HG03354 (cell line): ENCODE measurements at regions not wholly inside any gene's neighbourhood (a gene's known extent, or its start where the extent isn't known, plus 50 kb on each side); places are given as distances from the start of the nearest gene placed in this dataset.
"Not testable (repeated sequence)": the region's sequence is repeated elsewhere in the genome, so short reads cannot be mapped to it uniquely, and the experiment has no call there.

ENCODE experiments used
- ATAC-seq: cut with Tn5 transposase; IDR thresholded peaks from one replicate; pipeline ENCODE4 v1.9.1; 2021; ENCODE audit warnings: mild to moderate bottlenecking; ENCODE audit not compliant: unreplicated experiment, poor library complexity, severe bottlenecking

DNA sequence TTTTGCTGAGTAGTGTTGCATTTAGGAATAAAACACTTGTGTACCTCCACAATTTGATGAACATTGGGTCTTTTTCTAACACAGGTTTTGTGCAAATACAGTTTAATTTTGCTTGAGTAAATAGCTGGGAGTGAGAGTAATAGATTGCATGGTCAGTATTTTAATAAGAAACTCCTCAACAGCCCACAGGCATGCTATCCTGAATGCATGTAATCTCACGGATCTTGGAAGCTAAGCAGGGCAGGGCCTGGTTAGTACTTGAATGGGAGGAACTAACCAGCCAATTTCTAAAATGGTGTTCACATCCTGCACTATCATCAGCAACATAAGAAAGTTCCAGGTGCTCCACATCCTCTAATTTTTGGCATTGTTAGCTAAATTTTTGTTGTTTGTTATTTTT lies 685.4 kb upstream of the MBL2 start:
- ATAC-seq = no peak

DNA sequence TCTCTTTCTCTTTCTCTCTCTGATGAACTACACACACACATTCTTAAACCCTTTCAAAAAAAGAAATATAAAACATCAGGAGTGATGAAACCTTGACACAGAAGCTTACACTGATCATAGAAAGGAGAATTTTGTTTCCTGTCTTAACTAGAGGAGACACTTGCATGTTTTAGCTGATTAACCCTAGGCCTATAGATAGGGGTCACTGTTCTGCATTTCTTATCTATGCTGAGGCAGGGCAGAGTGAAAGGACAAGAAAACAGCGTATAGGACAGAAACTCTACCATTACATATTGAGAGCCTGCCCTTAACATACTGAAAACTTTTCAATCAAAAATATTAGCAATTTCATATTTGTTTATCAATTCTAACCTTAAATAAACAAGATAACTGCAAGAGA lies 680.6 kb upstream of the MBL2 start:
- ATAC-seq = no peak

DNA sequence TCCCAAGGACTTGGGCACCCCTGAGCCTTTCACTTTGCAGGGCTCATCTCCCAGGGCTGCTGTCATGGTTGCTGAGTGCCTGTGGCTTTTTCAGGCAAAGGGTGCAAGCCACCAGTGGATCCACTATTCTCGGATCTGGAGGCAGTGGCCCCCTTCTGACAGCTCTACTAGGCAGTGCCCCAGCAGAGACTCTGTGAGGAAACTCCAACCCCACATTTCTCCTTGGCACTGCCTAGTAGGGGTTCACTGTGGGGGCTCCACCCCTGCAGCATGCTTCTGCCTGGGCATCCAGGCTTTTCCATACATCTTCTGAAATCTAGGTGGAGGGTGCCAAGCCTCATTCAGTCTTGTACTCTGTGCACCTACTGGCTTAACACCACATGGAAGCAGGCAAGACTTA lies 675.0 kb upstream of the MBL2 start:
- no peak for ATAC-seq

DNA sequence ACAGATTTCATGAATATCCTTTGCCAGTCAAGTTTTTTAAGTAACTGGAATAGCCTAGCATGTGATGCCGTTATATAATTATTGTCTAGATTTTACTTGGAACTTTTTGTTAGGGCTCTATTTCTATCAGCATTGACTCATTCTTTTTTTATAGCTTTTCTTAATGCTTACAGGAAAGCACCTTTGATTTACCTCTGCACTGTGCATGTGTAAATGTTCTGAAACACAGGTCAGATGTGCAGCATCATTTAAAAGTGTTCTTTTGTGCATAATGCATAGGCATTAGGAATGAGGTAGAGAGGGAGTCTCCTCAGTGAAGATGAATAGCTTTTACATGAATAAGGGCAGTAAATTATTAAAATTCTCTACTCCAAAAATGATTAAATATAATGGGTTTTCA lies 669.3 kb upstream of the MBL2 start:
- ATAC-seq = no peak

DNA sequence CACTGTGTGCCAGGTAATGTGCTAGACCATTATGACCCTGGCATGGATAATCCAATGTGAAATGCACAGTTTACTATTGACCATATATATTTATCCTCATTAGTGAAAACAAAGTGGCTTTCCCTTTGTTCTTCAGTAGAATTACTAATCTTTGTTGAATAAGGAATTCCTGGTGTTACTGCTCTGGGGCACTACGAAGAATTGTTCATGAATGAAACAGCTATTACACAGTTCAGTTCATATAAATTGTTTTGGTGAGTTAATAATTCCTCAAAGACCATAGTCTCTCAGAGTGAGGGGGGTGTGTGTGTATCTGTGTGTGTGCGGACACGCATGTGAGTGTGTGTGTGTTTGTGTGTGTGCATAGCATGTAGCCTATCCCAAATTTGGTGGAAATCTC lies 668.0 kb upstream of the MBL2 start:
- no peak for ATAC-seq

DNA sequence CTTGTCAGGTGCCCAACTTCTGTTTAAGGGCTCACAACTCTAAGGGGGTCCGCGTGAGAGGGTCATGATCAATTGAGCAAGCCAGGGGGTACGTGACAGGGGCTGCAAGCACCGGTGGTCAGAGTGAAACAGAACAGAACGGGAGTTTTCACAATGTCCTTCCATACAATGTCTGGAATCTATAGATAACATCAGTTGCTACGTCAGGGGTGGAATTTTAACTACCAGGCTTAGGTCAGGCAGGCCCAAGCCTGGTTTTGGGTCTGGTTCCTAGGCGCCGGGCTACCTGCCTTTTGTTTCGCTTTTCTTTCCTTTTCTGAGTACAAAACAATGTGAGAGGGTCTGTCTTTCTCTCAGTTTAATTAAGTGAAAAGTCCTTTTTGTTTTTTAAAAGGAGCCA lies 666.5 kb upstream of the MBL2 start:
- not testable (repeated sequence) for ATAC-seq

DNA sequence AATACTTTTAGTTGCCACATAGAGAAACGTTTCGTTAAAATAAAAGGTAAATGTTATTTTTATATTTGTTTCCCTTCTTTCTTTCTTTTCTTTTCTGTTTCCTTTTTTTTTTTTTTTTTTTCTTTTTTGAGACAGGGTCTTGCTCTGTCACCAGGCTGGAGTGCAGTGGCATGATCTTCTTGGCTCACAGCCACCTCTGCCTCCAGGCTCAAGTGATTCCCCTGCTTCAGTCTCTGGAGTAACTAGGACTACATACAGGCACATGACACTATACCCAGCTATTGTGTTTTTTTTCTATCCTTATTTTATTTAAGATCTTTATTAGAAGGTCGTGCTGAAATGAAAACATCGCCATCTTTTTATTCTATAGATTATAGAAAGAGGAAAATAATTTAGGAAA lies 661.8 kb upstream of the MBL2 start:
- ATAC-seq = no peak

DNA sequence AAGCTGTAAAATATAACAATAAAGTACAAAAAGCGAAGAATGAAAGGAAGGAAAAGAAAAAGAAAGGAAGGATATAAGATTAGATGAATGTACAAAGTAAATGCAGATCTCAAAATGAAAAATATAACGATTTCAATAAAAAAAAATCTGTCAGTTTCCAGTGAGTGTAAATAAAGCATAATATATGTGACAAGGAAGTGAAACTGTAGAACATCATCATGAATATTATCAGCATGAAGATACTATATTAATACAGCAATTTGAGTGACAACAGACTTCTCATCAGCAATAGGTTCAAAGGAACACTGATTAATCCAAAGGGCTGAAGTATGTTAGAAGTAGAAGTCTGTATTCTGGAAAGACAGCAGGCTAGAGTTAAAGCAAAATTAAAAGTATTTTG lies 659.5 kb upstream of the MBL2 start:
- no peak for ATAC-seq

DNA sequence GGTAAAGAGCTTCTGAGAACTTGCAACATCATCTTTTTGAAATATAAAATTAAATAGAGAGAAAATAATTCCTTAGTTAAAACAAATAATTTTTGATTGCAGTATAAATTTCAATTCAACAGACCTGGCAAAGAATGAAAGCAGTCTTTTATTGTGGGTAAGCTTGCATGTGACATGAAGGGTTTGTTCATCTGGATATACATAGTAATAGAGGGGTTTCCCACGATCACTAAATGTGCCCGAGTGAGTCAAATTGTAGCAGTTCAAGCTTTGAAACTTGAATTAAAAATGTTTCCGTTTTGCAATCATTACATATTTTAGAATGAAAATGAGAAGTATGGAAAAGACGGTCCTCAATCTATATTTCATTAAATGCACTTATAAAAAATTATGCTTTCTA lies 658.4 kb upstream of the MBL2 start:
- ATAC-seq = no peak

DNA sequence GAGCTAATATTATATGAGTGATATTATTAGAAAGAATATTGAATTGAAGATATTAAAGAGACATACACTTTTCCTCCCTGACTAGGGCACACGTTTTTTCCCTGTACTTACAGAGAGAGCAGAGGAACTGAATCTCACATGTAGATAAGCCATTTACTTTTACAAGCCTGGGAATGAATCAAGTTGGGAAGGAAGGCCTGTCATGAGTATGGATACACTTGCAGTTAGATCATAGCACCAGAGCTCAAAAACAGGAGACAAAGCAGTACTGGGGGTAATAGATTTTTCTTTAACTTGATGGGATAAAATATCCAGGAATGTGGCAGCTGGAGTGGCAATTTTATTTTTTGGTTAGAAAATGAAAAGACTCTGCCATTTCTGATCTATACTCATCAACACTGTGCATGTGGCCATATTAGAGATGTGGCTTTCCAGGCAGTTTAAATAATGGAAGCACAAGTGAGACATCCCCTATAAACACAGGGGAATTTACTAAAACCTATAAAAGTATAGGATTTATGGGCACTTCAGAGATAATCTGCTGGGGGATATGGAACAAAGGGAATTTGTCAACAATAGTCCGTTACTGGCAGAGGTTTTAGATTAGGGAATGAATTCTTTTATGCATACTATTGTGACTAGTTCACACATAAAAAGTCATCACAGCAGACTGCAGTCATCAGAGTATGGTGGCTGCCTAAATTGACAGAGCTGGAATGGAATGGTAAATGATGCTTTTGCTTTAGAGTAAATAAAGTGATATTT lies 657.7 kb upstream of the MBL2 start:
- ATAC-seq = no peak

DNA sequence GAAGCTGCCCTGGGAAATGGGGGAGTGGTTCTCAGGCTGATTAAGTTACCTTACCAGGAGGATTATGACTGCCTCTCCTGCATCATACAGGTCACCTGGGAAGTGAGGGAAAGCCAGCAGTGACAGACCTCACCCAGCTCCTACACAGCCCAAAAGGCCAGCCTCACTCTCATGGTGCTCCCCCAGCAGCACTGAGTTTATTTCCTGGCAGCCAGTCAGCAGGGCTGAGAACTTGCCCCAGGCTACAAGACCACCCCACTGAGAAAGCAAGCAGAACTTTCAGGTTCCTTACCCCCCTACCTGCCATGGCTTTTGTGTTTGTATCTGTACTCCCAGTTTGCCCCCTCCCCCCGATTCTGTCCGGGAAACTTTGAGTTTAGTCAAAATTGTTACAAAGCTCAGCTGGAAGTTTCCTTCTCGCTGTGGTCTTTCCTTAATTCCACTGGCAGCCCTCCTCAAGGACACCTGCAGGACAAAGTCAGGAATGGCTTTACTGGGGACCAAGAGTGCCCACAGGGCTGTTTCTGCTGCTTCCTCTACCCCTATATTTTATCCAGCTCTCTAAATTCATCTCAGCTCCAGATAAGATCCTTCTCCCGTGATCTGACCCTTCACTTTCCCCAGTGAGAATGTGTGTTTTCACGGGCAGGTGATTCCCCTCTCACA lies 649.8 kb upstream of the MBL2 start:
- ATAC-seq = no peak

DNA sequence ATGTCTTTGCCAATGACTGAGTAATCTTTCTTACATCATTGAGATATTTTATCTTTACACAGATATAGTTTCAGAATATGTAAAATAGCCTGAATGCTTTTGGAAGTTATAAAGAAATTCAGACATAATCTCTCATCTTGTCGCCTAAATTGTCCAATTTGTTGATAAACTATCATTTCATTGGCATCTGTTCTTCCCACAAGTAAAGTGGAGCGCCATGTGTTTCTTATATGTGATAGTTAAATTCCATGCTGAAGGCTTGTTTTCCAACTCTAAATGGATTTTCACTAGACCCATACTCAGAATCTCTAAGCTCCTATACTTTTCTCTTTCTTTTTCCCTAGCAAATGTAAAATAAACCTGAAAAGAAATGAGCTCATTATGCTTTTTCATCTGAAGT lies 640.1 kb upstream of the MBL2 start:
- no peak for ATAC-seq

DNA sequence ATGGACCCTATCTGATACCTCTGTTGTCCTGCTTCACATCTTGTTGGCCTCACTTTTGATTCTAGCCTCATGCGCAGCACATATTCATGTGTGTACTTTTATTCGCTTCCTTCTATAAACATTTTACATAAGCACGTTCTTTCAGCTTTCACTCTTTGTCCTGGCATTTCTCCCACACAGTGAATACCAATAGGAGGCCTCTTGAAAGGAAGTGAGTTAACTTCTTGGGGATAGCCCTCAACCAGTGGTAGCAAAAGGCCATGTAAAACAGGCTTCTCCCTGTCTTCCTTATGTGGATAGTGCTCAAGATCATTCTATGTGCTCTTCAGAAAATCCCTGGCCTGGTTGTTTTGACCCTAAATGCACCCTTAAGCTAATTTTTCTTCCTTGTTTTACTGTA lies 633.9 kb upstream of the MBL2 start:
- ATAC-seq = no peak

DNA sequence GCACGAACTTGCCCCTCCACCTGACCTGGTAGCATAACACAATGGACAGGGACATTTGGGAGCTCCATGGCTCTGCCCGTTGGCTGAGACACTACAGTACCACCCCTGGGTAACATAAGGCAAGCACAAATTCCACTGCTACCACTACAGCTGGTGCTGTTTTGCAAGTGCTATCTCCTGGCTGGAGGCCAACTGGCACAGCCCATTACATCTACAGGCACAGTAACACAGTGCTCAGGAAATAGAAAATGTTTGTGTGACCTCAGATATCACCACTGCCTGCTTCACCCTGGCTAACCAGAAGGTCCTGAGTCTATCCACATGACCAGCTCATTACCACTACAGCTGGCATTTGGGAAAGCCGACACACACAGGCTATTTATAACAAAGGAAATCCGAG lies 631.1 kb upstream of the MBL2 start:
- ATAC-seq = no peak

DNA sequence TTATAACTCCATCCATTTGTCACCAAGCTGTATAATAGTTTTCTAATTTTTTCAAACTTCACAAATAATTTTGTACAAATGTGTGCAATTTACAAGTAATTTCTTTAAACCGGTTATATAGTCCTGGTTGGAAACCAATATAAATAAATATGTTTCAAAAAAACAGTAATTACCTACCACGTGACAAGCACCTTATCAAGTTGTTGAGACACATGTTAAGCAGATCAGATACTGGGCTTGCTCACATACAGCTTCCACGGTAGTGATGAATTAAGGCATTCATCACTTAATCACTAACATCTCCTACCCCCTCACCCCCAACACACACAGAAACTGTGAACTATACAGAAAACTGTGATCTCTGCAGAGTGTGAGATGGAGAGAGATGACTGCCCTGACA lies 630.0 kb upstream of the MBL2 start:
- no peak for ATAC-seq

DNA sequence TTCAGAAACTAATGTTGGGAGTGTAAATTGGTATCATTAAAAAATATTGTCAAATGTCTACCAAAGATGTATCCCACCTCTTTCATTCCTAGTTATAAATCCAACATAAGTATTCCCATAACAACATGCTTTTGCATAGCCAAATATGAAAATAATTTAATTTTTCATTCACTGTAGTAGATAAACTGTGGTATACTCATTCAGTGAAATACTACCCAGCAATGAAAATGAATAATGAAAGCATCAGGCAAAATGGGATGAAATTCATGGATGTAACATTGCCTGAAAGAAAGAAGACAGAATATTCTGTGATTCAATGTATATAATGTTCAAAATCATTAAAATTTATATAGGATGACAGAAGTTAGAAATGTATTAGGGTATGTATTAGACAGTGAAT lies 629.0 kb upstream of the MBL2 start:
- ATAC-seq = no peak

DNA sequence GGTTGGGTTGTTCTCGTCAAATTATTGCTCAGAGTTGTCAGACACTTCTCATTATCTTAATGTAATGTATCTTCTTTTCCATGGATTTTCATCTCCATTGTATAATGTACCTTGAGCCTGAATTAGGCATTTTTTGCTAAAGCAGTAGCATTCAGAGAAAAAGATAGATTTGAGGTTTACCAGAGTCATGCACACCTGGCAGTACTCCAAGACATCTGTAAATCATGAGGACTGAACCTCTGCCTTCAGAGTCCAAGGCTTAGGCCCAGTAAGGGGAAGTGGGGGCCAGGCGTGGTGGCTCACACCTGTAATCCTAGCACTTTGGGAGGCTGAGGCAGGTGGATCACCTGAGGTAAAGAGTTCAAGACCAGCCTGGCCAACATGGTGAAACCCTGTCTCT lies 624.3 kb upstream of the MBL2 start:
- no peak for ATAC-seq

DNA sequence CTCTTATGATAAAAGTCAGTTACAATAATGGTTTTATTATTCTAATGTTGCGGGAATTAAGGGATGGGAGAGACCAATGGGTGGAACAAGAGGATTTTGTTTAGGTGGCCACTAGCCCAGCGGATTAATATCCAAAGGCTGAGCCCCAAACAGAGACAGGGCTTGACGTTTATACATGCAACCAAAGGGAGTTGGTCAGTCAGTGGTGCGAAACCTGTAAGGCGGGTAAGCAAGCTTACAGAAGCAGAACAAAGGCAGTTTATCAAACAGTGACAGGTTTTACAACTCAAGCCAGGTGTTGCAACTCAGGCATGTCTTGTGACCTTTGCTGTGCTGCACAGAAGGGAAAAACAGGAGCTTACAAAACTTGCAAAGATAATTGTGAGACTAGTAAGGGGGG lies 622.9 kb upstream of the MBL2 start:
- no peak for ATAC-seq

DNA sequence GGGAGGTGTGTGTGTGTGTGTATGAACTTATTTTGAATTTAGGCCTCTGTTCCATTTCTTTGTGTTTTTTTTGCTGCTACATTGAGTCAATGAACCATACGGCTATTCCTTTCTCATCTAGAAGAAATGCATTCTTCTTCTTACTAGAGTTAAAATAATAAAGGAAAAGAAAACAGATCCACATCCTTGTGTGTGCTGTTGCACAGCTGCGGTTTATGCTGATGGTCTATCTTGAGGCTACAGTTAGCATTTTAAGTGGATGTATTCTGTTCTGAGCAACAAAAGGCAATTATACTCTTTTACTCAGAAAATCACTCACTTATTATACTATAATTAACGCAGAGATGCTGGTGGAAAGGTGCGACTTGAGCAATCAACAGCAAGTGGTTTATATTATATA lies 615.0 kb upstream of the MBL2 start:
- no peak for ATAC-seq

DNA sequence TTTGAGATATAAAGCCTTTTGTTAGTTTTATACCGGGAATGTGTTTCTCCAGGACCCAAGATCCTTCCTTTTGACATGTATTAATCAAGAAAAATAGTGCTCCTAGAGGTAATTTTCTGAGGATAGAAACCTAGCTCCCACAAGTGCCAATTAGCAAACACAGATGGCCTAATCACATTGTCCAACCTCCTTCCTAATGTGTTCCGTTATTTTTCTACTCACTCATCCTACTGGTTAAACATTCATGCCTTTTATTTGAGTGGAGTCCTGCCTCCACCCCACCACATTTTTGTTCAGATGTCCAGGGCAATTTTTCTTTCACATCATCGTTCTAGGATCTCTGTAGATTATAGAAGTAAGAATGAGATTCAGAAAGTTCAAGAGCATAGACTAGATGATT lies 610.0 kb upstream of the MBL2 start:
- no peak for ATAC-seq

DNA sequence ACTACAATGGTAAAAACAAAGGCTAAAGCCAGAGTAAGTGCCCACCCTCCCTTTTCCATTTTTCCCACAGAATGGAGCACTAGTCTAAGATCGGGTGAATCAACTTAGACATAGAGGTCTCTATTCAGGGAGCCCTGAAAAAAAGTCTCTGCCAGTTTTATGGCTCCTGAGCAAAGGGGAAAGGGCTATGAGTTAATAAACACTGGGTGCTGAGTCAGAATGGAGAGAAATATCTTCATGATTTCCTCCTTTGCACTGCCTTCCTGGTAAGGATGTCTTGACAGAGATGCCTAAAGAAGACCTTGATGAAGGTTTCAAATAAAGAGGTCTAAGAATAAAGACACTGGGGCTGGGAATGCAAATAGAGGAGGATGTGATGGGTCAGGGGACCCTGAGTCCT lies 607.4 kb upstream of the MBL2 start:
- no peak for ATAC-seq

DNA sequence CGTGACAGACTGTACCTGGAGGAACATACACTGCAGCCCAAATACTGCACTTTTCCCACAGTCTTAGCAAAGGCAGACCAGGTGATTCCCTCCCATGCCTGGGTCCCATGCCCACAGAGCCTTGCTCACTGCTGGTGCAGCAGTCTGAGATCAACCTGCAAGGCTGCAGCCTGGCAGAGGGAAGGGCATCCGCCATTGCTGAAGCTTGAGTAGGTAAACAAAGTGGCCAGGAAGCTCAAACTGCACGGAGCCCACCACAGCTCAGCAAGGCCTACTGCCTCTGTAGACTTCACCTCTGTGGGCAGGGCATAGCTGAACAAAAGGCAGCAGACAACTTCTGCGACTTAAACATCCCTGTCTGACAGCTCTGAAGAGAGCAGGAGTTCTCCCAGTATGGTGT lies 597.8 kb upstream of the MBL2 start:
- no peak for ATAC-seq
